ENCODE measurements at regions not wholly inside any gene's neighbourhood (a gene's known extent, or its start where the extent isn't known, plus 50 kb on each side); places are given as distances from the start of the nearest gene placed in this dataset.

DNA sequence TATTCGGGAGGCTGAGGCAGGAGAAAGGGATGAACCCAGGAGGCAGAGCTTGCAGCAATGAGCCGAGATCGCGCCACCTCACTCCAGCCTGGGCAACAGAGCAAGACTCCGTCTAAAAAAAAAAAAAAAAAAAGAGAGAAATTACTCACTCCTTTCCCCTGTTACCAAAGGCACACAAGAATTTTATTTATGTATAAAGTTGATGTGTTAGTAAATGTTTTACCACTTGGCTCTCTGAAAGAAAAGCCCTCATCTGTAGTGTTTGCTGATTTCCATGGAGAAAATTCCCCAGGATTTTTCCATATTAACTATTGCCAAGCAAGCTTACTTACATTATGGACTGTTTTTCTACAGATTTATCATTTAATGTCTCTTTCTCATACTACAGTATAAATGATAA lies 142.1 kb upstream of the PABPC4L start (continued):
- TF ChIP-seq, protein P1, sequence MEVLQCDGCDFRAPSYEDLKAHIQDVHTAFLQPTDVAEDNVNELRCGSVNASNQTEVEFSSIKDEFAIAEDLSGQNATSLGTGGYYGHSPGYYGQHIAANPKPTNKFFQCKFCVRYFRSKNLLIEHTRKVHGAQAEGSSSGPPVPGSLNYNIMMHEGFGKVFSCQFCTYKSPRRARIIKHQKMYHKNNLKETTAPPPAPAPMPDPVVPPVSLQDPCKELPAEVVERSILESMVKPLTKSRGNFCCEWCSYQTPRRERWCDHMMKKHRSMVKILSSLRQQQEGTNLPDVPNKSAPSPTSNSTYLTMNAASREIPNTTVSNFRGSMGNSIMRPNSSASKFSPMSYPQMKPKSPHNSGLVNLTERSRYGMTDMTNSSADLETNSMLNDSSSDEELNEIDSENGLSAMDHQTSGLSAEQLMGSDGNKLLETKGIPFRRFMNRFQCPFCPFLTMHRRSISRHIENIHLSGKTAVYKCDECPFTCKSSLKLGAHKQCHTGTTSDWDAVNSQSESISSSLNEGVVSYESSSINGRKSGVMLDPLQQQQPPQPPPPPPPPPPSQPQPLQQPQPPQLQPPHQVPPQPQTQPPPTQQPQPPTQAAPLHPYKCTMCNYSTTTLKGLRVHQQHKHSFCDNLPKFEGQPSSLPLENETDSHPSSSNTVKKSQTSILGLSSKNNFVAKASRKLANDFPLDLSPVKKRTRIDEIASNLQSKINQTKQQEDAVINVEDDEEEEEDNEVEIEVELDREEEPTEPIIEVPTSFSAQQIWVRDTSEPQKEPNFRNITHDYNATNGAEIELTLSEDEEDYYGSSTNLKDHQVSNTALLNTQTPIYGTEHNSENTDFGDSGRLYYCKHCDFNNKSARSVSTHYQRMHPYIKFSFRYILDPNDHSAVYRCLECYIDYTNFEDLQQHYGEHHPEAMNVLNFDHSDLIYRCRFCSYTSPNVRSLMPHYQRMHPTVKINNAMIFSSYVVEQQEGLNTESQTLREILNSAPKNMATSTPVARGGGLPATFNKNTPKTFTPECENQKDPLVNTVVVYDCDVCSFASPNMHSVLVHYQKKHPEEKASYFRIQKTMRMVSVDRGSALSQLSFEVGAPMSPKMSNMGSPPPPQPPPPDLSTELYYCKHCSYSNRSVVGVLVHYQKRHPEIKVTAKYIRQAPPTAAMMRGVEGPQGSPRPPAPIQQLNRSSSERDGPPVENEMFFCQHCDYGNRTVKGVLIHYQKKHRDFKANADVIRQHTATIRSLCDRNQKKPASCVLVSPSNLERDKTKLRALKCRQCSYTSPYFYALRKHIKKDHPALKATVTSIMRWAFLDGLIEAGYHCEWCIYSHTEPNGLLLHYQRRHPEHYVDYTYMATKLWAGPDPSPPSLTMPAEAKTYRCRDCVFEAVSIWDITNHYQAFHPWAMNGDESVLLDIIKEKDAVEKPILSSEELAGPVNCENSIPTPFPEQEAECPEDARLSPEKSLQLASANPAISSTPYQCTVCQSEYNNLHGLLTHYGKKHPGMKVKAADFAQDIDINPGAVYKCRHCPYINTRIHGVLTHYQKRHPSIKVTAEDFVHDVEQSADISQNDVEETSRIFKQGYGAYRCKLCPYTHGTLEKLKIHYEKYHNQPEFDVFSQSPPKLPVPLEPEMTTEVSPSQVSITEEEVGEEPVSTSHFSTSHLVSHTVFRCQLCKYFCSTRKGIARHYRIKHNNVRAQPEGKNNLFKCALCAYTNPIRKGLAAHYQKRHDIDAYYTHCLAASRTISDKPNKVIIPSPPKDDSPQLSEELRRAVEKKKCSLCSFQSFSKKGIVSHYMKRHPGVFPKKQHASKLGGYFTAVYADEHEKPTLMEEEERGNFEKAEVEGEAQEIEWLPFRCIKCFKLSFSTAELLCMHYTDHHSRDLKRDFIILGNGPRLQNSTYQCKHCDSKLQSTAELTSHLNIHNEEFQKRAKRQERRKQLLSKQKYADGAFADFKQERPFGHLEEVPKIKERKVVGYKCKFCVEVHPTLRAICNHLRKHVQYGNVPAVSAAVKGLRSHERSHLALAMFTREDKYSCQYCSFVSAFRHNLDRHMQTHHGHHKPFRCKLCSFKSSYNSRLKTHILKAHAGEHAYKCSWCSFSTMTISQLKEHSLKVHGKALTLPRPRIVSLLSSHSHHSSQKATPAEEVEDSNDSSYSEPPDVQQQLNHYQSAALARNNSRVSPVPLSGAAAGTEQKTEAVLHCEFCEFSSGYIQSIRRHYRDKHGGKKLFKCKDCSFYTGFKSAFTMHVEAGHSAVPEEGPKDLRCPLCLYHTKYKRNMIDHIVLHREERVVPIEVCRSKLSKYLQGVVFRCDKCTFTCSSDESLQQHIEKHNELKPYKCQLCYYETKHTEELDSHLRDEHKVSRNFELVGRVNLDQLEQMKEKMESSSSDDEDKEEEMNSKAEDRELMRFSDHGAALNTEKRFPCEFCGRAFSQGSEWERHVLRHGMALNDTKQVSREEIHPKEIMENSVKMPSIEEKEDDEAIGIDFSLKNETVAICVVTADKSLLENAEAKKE (CRISPR knock-in tag; IDR thresholded peaks at IDR 0.05), result no peak
- TF ChIP-seq, protein P2, sequence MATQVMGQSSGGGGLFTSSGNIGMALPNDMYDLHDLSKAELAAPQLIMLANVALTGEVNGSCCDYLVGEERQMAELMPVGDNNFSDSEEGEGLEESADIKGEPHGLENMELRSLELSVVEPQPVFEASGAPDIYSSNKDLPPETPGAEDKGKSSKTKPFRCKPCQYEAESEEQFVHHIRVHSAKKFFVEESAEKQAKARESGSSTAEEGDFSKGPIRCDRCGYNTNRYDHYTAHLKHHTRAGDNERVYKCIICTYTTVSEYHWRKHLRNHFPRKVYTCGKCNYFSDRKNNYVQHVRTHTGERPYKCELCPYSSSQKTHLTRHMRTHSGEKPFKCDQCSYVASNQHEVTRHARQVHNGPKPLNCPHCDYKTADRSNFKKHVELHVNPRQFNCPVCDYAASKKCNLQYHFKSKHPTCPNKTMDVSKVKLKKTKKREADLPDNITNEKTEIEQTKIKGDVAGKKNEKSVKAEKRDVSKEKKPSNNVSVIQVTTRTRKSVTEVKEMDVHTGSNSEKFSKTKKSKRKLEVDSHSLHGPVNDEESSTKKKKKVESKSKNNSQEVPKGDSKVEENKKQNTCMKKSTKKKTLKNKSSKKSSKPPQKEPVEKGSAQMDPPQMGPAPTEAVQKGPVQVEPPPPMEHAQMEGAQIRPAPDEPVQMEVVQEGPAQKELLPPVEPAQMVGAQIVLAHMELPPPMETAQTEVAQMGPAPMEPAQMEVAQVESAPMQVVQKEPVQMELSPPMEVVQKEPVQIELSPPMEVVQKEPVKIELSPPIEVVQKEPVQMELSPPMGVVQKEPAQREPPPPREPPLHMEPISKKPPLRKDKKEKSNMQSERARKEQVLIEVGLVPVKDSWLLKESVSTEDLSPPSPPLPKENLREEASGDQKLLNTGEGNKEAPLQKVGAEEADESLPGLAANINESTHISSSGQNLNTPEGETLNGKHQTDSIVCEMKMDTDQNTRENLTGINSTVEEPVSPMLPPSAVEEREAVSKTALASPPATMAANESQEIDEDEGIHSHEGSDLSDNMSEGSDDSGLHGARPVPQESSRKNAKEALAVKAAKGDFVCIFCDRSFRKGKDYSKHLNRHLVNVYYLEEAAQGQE (IDR thresholded peaks at IDR 0.05; ENCODE audit: unreplicated experiment), result no peak
- no peak for TF ChIP-seq EZH2 (IDR thresholded peaks at IDR 0.05; ENCODE audit: low read depth, unreplicated experiment)
- TF ChIP-seq, protein P3, sequence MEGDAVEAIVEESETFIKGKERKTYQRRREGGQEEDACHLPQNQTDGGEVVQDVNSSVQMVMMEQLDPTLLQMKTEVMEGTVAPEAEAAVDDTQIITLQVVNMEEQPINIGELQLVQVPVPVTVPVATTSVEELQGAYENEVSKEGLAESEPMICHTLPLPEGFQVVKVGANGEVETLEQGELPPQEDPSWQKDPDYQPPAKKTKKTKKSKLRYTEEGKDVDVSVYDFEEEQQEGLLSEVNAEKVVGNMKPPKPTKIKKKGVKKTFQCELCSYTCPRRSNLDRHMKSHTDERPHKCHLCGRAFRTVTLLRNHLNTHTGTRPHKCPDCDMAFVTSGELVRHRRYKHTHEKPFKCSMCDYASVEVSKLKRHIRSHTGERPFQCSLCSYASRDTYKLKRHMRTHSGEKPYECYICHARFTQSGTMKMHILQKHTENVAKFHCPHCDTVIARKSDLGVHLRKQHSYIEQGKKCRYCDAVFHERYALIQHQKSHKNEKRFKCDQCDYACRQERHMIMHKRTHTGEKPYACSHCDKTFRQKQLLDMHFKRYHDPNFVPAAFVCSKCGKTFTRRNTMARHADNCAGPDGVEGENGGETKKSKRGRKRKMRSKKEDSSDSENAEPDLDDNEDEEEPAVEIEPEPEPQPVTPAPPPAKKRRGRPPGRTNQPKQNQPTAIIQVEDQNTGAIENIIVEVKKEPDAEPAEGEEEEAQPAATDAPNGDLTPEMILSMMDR (conservative IDR thresholded peaks at IDR 0.05; ENCODE audit: low read depth in 2 of 2), result no peak
- no peak for TF ChIP-seq ZNF114 (CRISPR knock-in tag; IDR thresholded peaks at IDR 0.05)
- no peak for TF ChIP-seq CREB1 (CRISPR knock-in tag; IDR thresholded peaks at IDR 0.05; ENCODE audit: low read depth)
- TF ChIP-seq, protein P4, sequence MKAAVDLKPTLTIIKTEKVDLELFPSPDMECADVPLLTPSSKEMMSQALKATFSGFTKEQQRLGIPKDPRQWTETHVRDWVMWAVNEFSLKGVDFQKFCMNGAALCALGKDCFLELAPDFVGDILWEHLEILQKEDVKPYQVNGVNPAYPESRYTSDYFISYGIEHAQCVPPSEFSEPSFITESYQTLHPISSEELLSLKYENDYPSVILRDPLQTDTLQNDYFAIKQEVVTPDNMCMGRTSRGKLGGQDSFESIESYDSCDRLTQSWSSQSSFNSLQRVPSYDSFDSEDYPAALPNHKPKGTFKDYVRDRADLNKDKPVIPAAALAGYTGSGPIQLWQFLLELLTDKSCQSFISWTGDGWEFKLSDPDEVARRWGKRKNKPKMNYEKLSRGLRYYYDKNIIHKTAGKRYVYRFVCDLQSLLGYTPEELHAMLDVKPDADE (IDR thresholded peaks at IDR 0.05), result no peak
